Heart left ventricle (tissue), 13 donors: ENCODE measurements at regions not wholly inside any gene's neighbourhood (a gene's known extent, or its start where the extent isn't known, plus 50 kb on each side); places are given as distances from the start of the nearest gene placed in this dataset.

Experiments
- POLR2A ChIP-seq, 2 donors: fragments of 450-650 bp; IDR thresholded peaks; one replicate each; pipeline ENCODE4 v1.6.1; 2017; ENCODE audit warnings: antibody characterized with exemption in 2 of 2, mild to moderate bottlenecking in 2 of 2, moderate library complexity in 2 of 2
- TF ChIP-seq, protein P1 (sequence below), 12 donors: fragments of 200-600 bp; sonication (generic) in 4 of 12; IDR thresholded peaks; one replicate each; pipeline versions ENCODE4 v1.5.0 to v1.8.0; 2018 to 2022; ENCODE audit warnings: antibody characterized with exemption in 12 of 12, mild to moderate bottlenecking in 5 of 12
- donor health status: ischemic (EF 13 %, LVEDD 7.1; RV severe dilation, severe dysfunction).
- donor health status: DM: no; HTN: yes; CAD: no.
- donor health status: DM: no; HTN: no; CAD: no.
- donor health status: ischemic (EF 25% LVEDD 6.9; RV normal size, moderate dysfunction).
- donor health status: ischemic (EF 25% LVEDD 5.7; RV mildly dilated, moderate dysfunction).
- donor health status: ischemic (EF 35%, LVEDD 5.7; RV mildly dilated, moderate dysfunction).
- donor health status: nonischemic (EF 11% LVEDD 7.7; RV severe dilation, severe dysfunction).
- donor health status: DM: yes; HTN: yes; CAD: no.
- donor health status: PGD.
- donor health status: ischemic (EF 29% LVEDD 5.4; RV normal size, mild dysfunction).
- donor health status: nonischemic (EF 23%, LVEDD 6.1; RV moderate dilation, normal function).

- TF ChIP-seq, protein P1, sequence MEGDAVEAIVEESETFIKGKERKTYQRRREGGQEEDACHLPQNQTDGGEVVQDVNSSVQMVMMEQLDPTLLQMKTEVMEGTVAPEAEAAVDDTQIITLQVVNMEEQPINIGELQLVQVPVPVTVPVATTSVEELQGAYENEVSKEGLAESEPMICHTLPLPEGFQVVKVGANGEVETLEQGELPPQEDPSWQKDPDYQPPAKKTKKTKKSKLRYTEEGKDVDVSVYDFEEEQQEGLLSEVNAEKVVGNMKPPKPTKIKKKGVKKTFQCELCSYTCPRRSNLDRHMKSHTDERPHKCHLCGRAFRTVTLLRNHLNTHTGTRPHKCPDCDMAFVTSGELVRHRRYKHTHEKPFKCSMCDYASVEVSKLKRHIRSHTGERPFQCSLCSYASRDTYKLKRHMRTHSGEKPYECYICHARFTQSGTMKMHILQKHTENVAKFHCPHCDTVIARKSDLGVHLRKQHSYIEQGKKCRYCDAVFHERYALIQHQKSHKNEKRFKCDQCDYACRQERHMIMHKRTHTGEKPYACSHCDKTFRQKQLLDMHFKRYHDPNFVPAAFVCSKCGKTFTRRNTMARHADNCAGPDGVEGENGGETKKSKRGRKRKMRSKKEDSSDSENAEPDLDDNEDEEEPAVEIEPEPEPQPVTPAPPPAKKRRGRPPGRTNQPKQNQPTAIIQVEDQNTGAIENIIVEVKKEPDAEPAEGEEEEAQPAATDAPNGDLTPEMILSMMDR (IDR thresholded peaks at IDR 0.05), result no peak
- TF ChIP-seq POLR2A (IDR thresholded peaks at IDR 0.05), result no peak
Observed at GRCh38 chr1:116259663-116260062, 113.4 kb upstream of the ATP1A1 start.
